ENCODE measurements at regions not wholly inside any gene's neighbourhood (a gene's known extent, or its start where the extent isn't known, plus 50 kb on each side); places are given as distances from the start of the nearest gene placed in this dataset.

DNA sequence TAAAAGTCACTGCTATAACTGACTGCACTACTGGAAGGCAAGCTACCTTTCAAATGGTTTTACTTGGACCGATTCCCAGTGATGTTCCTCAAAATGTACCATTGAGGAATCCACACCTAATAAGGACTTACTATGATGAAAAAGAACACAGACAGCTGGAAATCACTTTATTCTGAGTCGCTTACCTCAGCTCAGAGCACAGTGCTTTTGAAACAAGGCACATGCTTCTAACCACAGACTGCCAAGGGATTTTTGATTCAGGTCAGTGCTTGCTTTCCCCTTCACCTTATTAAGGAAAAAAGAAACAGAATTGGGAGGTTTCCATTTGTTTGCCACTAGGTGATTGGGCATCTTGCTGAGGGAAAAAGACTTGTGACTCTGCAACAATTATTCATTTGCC is 707.5 kb upstream of the FSHR start:
- dilution Hi-C loops (cut with MboI; ENCODE audit: extremely low pct_ligation_motif_present, low sequenced_read_pairs): no loop called here
- Histone ChIP-seq H3K4me2 (ENCODE audit: control insufficient read depth, extremely low read depth, insufficient read depth, low read depth, low read length) (no peak overlapping the region), H2AFZ (ENCODE audit: control insufficient read depth, low read length) (no peak overlapping the region), H3K9me3 (ENCODE audit: control insufficient read depth, low read depth, low read length) (no peaks in the 10 kb centered on the region), H4K20me1 (ENCODE audit: control insufficient read depth, extremely low read depth, insufficient read depth, low read length) (no peaks in the 10 kb centered on the region), H3K79me2 (ENCODE audit: control insufficient read depth, insufficient read depth, low read length) (no peaks in the 10 kb centered on the region), H3K27me3 (ENCODE audit: control insufficient read depth, extremely low read depth, insufficient read depth, low read length) (no peaks in the 10 kb centered on the region), H3K9me1 (ENCODE audit: control insufficient read depth, extremely low read depth, insufficient read depth, low read length) (no peaks in the 10 kb centered on the region), H3K4me1 (ENCODE audit: control insufficient read depth, extremely low read depth, insufficient read depth, low read length) (no peaks in the 10 kb centered on the region), H3K9ac (ENCODE audit: control insufficient read depth, extremely low read depth, insufficient read depth, low read length) (no peak overlapping the region), H3K4me3 (ENCODE audit: control insufficient read depth in 2 of 3, extremely low read depth in 1 of 3, insufficient read depth in 2 of 3, low read depth in 1 of 3, low read length in 3 of 3) (no peak overlapping the region), H3K27ac (ENCODE audit: control insufficient read depth, insufficient read depth, low read length) (no peak overlapping the region), H3K36me3 (ENCODE audit: control insufficient read depth in 2 of 2, extremely low read depth in 1 of 2, insufficient read depth in 2 of 2, low read length in 2 of 2) (no peaks in the 10 kb centered on the region)
- DNase-seq (ENCODE audit: low read depth, low spot score) (no peak), FAIRE-seq (no peak)
- TF ChIP-seq, protein P1, sequence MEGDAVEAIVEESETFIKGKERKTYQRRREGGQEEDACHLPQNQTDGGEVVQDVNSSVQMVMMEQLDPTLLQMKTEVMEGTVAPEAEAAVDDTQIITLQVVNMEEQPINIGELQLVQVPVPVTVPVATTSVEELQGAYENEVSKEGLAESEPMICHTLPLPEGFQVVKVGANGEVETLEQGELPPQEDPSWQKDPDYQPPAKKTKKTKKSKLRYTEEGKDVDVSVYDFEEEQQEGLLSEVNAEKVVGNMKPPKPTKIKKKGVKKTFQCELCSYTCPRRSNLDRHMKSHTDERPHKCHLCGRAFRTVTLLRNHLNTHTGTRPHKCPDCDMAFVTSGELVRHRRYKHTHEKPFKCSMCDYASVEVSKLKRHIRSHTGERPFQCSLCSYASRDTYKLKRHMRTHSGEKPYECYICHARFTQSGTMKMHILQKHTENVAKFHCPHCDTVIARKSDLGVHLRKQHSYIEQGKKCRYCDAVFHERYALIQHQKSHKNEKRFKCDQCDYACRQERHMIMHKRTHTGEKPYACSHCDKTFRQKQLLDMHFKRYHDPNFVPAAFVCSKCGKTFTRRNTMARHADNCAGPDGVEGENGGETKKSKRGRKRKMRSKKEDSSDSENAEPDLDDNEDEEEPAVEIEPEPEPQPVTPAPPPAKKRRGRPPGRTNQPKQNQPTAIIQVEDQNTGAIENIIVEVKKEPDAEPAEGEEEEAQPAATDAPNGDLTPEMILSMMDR (optimal IDR thresholded peaks at IDR 0.05 in 1 of 3, IDR thresholded peaks at IDR 0.05 in 1 of 3, conservative IDR thresholded peaks at IDR 0.05 in 1 of 3; ENCODE audit: extremely low read depth in 1 of 3, insufficient read depth in 2 of 3, low read length in 3 of 3): no peak
- TF ChIP-seq EZH2 (IDR thresholded peaks at IDR 0.05; ENCODE audit: low read length): no peak

DNA sequence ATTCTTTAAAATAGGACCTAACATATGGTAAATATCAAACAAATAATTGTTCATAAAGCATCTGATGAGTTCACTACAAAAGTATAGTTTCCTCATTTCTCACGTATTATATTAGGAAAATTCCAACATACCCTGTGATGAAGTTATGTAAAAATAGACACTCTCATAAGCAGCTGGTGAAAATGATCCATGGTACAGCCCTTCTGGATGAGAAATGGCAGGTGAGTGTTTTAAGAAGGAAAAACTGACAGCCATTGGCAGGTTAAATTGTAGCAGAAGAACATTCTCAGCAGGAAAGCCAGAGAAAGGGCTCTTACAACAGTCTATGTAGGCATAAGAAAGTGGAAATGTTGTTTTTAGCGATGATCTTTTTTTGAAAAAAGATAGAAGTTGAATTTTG is 706.5 kb upstream of the FSHR start:
- Histone ChIP-seq H2AFZ (ENCODE audit: control insufficient read depth, low read length) (no peak overlapping the region), H3K4me3 (ENCODE audit: control insufficient read depth in 2 of 3, extremely low read depth in 1 of 3, insufficient read depth in 2 of 3, low read depth in 1 of 3, low read length in 3 of 3) (no peak overlapping the region), H3K9me1 (ENCODE audit: control insufficient read depth, extremely low read depth, insufficient read depth, low read length) (no peaks in the 10 kb centered on the region), H3K27me3 (ENCODE audit: control insufficient read depth, extremely low read depth, insufficient read depth, low read length) (no peaks in the 10 kb centered on the region), H3K4me2 (ENCODE audit: control insufficient read depth, extremely low read depth, insufficient read depth, low read depth, low read length) (no peak overlapping the region), H3K36me3 (ENCODE audit: control insufficient read depth in 2 of 2, extremely low read depth in 1 of 2, insufficient read depth in 2 of 2, low read length in 2 of 2) (no peaks in the 10 kb centered on the region), H3K79me2 (ENCODE audit: control insufficient read depth, insufficient read depth, low read length) (no peaks in the 10 kb centered on the region), H3K9me3 (ENCODE audit: control insufficient read depth, low read depth, low read length) (no peaks in the 10 kb centered on the region), H3K9ac (ENCODE audit: control insufficient read depth, extremely low read depth, insufficient read depth, low read length) (no peak overlapping the region), H3K4me1 (ENCODE audit: control insufficient read depth, extremely low read depth, insufficient read depth, low read length) (no peaks in the 10 kb centered on the region), H3K27ac (ENCODE audit: control insufficient read depth, insufficient read depth, low read length) (no peak overlapping the region), H4K20me1 (ENCODE audit: control insufficient read depth, extremely low read depth, insufficient read depth, low read length) (no peaks in the 10 kb centered on the region)
- no peak for TF ChIP-seq EZH2 (IDR thresholded peaks at IDR 0.05; ENCODE audit: low read length)
- TF ChIP-seq, protein P1 (optimal IDR thresholded peaks at IDR 0.05 in 1 of 3, IDR thresholded peaks at IDR 0.05 in 1 of 3, conservative IDR thresholded peaks at IDR 0.05 in 1 of 3; ENCODE audit: extremely low read depth in 1 of 3, insufficient read depth in 2 of 3, low read length in 3 of 3): no peak
- FAIRE-seq (no peak), DNase-seq (ENCODE audit: low read depth, low spot score) (no peak)
- dilution Hi-C loops (cut with MboI; ENCODE audit: extremely low pct_ligation_motif_present, low sequenced_read_pairs): no loop called here
